ENCODE measurements at regions not wholly inside any gene's neighbourhood (a gene's known extent, or its start where the extent isn't known, plus 50 kb on each side); places are given as distances from the start of the nearest gene placed in this dataset.

DNA sequence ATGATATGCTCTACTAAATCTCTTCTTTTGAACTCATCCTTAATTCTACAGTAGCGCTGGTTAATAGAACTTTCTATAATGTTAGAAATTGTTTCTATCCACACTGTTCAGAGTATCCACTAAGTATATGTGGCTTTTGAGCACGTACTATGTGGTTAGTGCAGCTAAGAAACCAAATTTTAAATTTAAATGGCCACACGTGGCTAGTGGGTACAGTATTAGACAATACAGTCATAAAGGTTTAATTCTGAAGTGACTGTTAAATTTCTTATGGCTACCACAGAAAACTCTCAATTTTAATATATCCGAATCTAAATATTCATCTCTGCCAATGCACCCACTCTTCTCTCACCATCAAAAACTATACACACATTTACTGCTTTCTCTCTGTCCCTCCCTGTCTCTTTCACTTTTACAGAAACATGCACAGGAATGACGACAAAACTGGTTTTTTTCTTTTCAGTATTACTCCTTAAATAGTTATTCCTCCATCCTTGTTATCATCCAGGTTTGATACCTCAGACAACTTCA, 583.9 kb downstream of the KCTD8 start:
- TF ChIP-seq, protein P1, sequence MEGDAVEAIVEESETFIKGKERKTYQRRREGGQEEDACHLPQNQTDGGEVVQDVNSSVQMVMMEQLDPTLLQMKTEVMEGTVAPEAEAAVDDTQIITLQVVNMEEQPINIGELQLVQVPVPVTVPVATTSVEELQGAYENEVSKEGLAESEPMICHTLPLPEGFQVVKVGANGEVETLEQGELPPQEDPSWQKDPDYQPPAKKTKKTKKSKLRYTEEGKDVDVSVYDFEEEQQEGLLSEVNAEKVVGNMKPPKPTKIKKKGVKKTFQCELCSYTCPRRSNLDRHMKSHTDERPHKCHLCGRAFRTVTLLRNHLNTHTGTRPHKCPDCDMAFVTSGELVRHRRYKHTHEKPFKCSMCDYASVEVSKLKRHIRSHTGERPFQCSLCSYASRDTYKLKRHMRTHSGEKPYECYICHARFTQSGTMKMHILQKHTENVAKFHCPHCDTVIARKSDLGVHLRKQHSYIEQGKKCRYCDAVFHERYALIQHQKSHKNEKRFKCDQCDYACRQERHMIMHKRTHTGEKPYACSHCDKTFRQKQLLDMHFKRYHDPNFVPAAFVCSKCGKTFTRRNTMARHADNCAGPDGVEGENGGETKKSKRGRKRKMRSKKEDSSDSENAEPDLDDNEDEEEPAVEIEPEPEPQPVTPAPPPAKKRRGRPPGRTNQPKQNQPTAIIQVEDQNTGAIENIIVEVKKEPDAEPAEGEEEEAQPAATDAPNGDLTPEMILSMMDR (IDR thresholded peaks at IDR 0.05) = no peak
- TF ChIP-seq POLR2AphosphoS5 (IDR thresholded peaks at IDR 0.05) (no peak), POLR2A (IDR thresholded peaks at IDR 0.05) (no peak), EP300 (IDR thresholded peaks at IDR 0.05) (no peak)

Data from sigmoid colon (tissue), 4 donors.